ENCODE measurements at regions not wholly inside any gene's neighbourhood (a gene's known extent, or its start where the extent isn't known, plus 50 kb on each side); places are given as distances from the start of the nearest gene placed in this dataset.

DNA sequence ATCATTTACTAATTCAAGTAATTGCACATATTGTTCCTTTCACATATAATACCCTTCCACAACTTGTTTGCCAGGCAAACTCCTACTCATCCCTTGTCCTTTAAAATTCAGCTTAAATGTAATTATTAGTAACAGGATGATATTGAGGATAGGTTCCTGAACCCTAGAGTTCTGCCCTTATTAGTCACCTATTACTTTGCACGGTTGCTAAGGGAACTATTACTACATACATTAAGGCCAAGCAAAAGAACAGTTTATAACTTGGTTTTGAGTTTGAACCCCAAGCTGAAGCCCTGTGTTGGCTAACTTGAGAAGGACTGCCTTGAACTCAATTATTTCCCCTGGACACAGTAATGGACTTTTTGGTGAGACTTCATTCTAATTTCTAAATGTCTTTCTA lies 529.7 kb downstream of the IGSF11 start:
- no peak for ATAC-seq
- TF ChIP-seq RARB (CRISPR knock-in tag; IDR thresholded peaks at IDR 0.05) (no peak), ZFP3 (CRISPR knock-in tag; IDR thresholded peaks at IDR 0.05) (peak; percentile 88)

- TF ChIP-seq CSDC2 (CRISPR knock-in tag; IDR thresholded peaks at IDR 0.05) (no peak), POU6F1 (CRISPR knock-in tag; IDR thresholded peaks at IDR 0.05; ENCODE audit: borderline replicate concordance, low read depth) (no peak), ISL1 (CRISPR knock-in tag; IDR thresholded peaks at IDR 0.05) (peak; percentile 46)
- TF ChIP-seq, protein P1, sequence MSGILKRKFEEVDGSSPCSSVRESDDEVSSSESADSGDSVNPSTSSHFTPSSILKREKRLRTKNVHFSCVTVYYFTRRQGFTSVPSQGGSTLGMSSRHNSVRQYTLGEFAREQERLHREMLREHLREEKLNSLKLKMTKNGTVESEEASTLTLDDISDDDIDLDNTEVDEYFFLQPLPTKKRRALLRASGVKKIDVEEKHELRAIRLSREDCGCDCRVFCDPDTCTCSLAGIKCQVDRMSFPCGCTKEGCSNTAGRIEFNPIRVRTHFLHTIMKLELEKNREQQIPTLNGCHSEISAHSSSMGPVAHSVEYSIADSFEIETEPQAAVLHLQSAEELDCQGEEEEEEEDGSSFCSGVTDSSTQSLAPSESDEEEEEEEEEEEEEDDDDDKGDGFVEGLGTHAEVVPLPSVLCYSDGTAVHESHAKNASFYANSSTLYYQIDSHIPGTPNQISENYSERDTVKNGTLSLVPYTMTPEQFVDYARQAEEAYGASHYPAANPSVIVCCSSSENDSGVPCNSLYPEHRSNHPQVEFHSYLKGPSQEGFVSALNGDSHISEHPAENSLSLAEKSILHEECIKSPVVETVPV (CRISPR knock-in tag; IDR thresholded peaks at IDR 0.05): no peak
- peak; percentile 18; the same call in 1 of the 3 replicates for ATAC-seq
Measured at GRCh38 chr3:118505784-118506183, 528.9 kb downstream of the IGSF11 start.

- TF ChIP-seq PATZ1 (CRISPR knock-in tag; IDR thresholded peaks at IDR 0.05; ENCODE audit: borderline replicate concordance): no peak
- no peak for TF ChIP-seq CSDC2 (CRISPR knock-in tag; IDR thresholded peaks at IDR 0.05)
- no peak for TF ChIP-seq ZFP30 (CRISPR knock-in tag; IDR thresholded peaks at IDR 0.05)
- no peak for TF ChIP-seq ZFP3 (CRISPR knock-in tag; IDR thresholded peaks at IDR 0.05)
- TF ChIP-seq RARB (CRISPR knock-in tag; IDR thresholded peaks at IDR 0.05): no peak
- TF ChIP-seq OSR1 (CRISPR knock-in tag; IDR thresholded peaks at IDR 0.05): no peak
- TF ChIP-seq ARNTL (CRISPR knock-in tag; IDR thresholded peaks at IDR 0.05; ENCODE audit: borderline replicate concordance, low read depth): no peak
- no peak for TF ChIP-seq ZC3H10 (CRISPR knock-in tag; IDR thresholded peaks at IDR 0.05)
- no peak for TF ChIP-seq TOX (CRISPR knock-in tag; IDR thresholded peaks at IDR 0.05; ENCODE audit: borderline replicate concordance)
- ATAC-seq: no peak
Measured at GRCh38 chr3:118511402-118511801, 523.2 kb downstream of the IGSF11 start.

DNA sequence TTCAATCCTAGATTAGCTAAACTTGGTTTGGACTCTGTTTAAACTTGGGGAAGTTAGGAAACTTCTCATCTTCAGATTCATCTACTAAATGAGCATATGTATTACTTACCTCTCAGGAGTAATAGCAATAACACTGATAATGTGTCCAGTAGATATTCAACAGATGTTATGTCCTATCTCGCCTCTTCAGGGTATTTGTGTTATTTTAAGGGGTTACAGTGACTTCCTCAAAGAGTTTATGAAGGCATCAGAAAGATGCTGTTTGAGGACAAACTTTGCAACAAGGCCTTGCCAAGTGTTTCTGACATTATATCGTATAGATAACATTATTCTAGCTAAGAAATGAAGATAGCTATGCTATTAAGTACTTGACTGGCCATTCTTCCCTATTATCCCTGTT lies 522.3 kb downstream of the IGSF11 start:
- ATAC-seq: no peak
- no peak for TF ChIP-seq TCF4 (CRISPR knock-in tag; IDR thresholded peaks at IDR 0.05; ENCODE audit: borderline replicate concordance)
- TF ChIP-seq ZFP3 (CRISPR knock-in tag; IDR thresholded peaks at IDR 0.05): no peak
- TF ChIP-seq ESRRG (CRISPR knock-in tag; IDR thresholded peaks at IDR 0.05): no peak
- no peak for TF ChIP-seq ZC3H10 (CRISPR knock-in tag; IDR thresholded peaks at IDR 0.05)
- TF ChIP-seq ZNF8 (CRISPR knock-in tag; IDR thresholded peaks at IDR 0.05): no peak
- TF ChIP-seq PPARA (CRISPR knock-in tag; IDR thresholded peaks at IDR 0.05; ENCODE audit: borderline replicate concordance): no peak
- TF ChIP-seq ZNF70 (CRISPR knock-in tag; IDR thresholded peaks at IDR 0.05): no peak

DNA sequence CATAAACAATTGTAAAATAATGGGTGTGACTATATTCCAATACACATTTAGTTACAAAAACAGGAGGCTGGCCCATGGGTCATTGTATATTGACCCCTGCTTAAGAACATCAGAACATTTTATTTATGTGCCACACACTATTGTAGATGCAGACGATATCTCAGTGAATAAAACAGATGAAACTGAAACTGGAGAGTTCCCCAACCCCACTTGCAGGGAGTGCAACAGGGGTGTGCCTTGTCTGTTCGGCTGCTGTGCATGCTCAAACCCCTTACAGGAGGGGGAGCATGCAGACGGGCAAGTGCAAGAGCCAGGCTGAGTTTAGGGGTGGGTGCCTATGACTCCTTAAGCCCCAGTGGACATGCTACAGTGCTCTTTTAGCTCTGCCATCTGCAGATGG lies 509.6 kb downstream of the IGSF11 start:
- TF ChIP-seq TCF4 (CRISPR knock-in tag; IDR thresholded peaks at IDR 0.05; ENCODE audit: borderline replicate concordance) (no peak), ARNTL (CRISPR knock-in tag; IDR thresholded peaks at IDR 0.05; ENCODE audit: borderline replicate concordance, low read depth) (no peak), GLIS3 (CRISPR knock-in tag; IDR thresholded peaks at IDR 0.05) (no peak), ZC3H10 (CRISPR knock-in tag; IDR thresholded peaks at IDR 0.05) (no peak), ESRRG (CRISPR knock-in tag; IDR thresholded peaks at IDR 0.05) (no peak), ZNF70 (CRISPR knock-in tag; IDR thresholded peaks at IDR 0.05) (no peak), PATZ1 (CRISPR knock-in tag; IDR thresholded peaks at IDR 0.05; ENCODE audit: borderline replicate concordance) (no peak)
- TF ChIP-seq, protein P2, sequence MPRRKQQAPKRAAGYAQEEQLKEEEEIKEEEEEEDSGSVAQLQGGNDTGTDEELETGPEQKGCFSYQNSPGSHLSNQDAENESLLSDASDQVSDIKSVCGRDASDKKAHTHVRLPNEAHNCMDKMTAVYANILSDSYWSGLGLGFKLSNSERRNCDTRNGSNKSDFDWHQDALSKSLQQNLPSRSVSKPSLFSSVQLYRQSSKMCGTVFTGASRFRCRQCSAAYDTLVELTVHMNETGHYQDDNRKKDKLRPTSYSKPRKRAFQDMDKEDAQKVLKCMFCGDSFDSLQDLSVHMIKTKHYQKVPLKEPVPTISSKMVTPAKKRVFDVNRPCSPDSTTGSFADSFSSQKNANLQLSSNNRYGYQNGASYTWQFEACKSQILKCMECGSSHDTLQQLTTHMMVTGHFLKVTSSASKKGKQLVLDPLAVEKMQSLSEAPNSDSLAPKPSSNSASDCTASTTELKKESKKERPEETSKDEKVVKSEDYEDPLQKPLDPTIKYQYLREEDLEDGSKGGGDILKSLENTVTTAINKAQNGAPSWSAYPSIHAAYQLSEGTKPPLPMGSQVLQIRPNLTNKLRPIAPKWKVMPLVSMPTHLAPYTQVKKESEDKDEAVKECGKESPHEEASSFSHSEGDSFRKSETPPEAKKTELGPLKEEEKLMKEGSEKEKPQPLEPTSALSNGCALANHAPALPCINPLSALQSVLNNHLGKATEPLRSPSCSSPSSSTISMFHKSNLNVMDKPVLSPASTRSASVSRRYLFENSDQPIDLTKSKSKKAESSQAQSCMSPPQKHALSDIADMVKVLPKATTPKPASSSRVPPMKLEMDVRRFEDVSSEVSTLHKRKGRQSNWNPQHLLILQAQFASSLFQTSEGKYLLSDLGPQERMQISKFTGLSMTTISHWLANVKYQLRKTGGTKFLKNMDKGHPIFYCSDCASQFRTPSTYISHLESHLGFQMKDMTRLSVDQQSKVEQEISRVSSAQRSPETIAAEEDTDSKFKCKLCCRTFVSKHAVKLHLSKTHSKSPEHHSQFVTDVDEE (CRISPR knock-in tag; IDR thresholded peaks at IDR 0.05): no peak
- TF ChIP-seq, protein P1 (CRISPR knock-in tag; IDR thresholded peaks at IDR 0.05): no peak
- TF ChIP-seq, protein P3, sequence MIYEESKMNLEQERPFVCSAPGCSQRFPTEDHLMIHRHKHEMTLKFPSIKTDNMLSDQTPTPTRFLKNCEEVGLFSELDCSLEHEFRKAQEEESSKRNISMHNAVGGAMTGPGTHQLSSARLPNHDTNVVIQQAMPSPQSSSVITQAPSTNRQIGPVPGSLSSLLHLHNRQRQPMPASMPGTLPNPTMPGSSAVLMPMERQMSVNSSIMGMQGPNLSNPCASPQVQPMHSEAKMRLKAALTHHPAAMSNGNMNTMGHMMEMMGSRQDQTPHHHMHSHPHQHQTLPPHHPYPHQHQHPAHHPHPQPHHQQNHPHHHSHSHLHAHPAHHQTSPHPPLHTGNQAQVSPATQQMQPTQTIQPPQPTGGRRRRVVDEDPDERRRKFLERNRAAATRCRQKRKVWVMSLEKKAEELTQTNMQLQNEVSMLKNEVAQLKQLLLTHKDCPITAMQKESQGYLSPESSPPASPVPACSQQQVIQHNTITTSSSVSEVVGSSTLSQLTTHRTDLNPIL (CRISPR knock-in tag; IDR thresholded peaks at IDR 0.05; ENCODE audit: low read depth): no peak

More for the DNA sequence above, 509.6 kb downstream of the IGSF11 start:
- ATAC-seq: no peak

Measured in SK-N-SH treated with all-trans-retinoic acid at 6 μM for 48 hours (cell line).